HepG2 (cell line): ENCODE measurements at regions not wholly inside any gene's neighbourhood (a gene's known extent, or its start where the extent isn't known, plus 50 kb on each side); places are given as distances from the start of the nearest gene placed in this dataset.

Experiments
- ATAC-seq: fragments of 200-7000 bp; cut with Tn5 transposase; 3 replicates; pipeline ENCODE4 v1.9.1; 2020; ENCODE audit warnings: mild to moderate bottlenecking, moderate library complexity
- BruUV-seq: library from RNA; stranded (reverse); fragments of 400-500 nt; replicated peaks from 2 replicates; lab custom pipeline; 2021; lab: Mats Ljungman, UMichigan
- CTCF ChIA-PET: fragments of 300-600 bp; formaldehyde crosslinking; extraction: SDS; loops from one replicate; lab custom pipeline; 2021; ENCODE audit warnings: low total read pairs, inconsistent platforms, low intra/inter-chr PET ratio; lab: Yijun Ruan, JAX
- POLR2A ChIA-PET: fragments of 350-600 bp; sonication (Branson Sonifier 250); formaldehyde crosslinking; loops from one replicate; lab custom pipeline; 2020; ENCODE audit warnings: antibody characterized with exemption, inconsistent platforms; lab: Yijun Ruan, JAX
- DNase-seq: peaks from one replicate; pipeline ENCODE4 v3.0.0-alpha.2; 2015; ENCODE audit warnings: low spot score
- FAIRE-seq: peaks from 3 replicates; lab custom pipeline; 2011; peaks lifted over from hg19 to GRCh38; lab: Jason Lieb, UNC
- H2AFZ ChIP-seq: one replicate; pipeline ENCODE4 v1.6.1; 2011; ENCODE audit warnings: low read length, inconsistent platforms
- H3K27ac ChIP-seq: fragments of 300-600 bp; 3 replicates; pipeline ENCODE4 v1.8.0; 2011; ENCODE audit warnings: mixed run types, mild to moderate bottlenecking, mixed read lengths, low read length, inconsistent platforms; ENCODE audit not compliant: insufficient read depth; ENCODE audit errors: extremely low read length
- H3K27me3 ChIP-seq, 2 experiments: fragments of 200-600 bp in 1 of 2; 2 replicates in 1 of 2; 3 replicates in 1 of 2; pipeline versions ENCODE4 v1.6.0 to v1.8.0; 2011; ENCODE audit warnings: low read length in 2 of 2, mild to moderate bottlenecking in 2 of 2, moderate library complexity in 2 of 2, inconsistent platforms in 1 of 2; ENCODE audit not compliant: insufficient read depth in 2 of 2, control insufficient read depth in 1 of 2
- H3K36me3 ChIP-seq, 2 experiments: fragments of 200-600 bp in 1 of 2; replicated peaks in 1 of 2; 2 replicates in 1 of 2; 3 replicates in 1 of 2; pipeline versions ENCODE4 v1.5.1 to v1.8.0; 2011; ENCODE audit warnings: low read length in 2 of 2, inconsistent platforms in 1 of 2; ENCODE audit not compliant: insufficient read depth in 2 of 2, control insufficient read depth in 1 of 2
- H3K4me1 ChIP-seq: 2 replicates; pipeline ENCODE4 v1.5.1; 2012; ENCODE audit warnings: low read length, inconsistent platforms; ENCODE audit not compliant: insufficient read depth
- H3K4me2 ChIP-seq: 2 replicates; pipeline ENCODE4 v1.6.0; 2011; ENCODE audit warnings: low read depth, low read length, inconsistent platforms
- H3K4me3 ChIP-seq, 3 experiments: fragments of 200-600 bp in 1 of 3; sonication (generic), shearing (Covaris generic) in 1 of 3; replicated peaks in 1 of 3; 2 replicates each; pipeline ENCODE4 v1.5.1; 2011 to 2016; ENCODE audit warnings: low read length in 3 of 3, inconsistent platforms in 2 of 3, low read depth in 2 of 3, mild to moderate bottlenecking in 2 of 3, control low read depth in 1 of 3, mixed read lengths in 1 of 3; ENCODE audit not compliant: insufficient read depth in 1 of 3
- H3K79me2 ChIP-seq: one replicate; pipeline ENCODE4 v1.6.1; 2011; ENCODE audit warnings: low read length, inconsistent platforms; ENCODE audit not compliant: insufficient read depth
- H3K9ac ChIP-seq: 2 replicates; pipeline ENCODE4 v1.6.0; 2011; ENCODE audit warnings: mild to moderate bottlenecking, low read depth, low read length, inconsistent platforms; ENCODE audit not compliant: insufficient read depth
- H3K9me3 ChIP-seq: 2 replicates; pipeline ENCODE4 v1.5.1; 2012; ENCODE audit warnings: mild to moderate bottlenecking, low read length
- H4K20me1 ChIP-seq: 2 replicates; pipeline ENCODE4 v1.6.0; 2011; ENCODE audit warnings: inconsistent platforms, mild to moderate bottlenecking, low read length, moderate library complexity; ENCODE audit not compliant: insufficient read depth
- HHEX ChIP-seq: IDR thresholded peaks from 2 replicates; pipeline ENCODE4 v1.6.1; 2016; ENCODE audit warnings: control low read depth
- HNRNPK ChIP-seq: fragments of 200-400 bp; formaldehyde crosslinking; IDR thresholded peaks from 2 replicates; pipeline ENCODE4 v1.6.1; 2018; ENCODE audit warnings: low read length, low read depth, moderate library complexity, mild to moderate bottlenecking; ENCODE audit not compliant: poor library complexity, severe bottlenecking
- HNRNPUL1 ChIP-seq: fragments of 200-400 bp; formaldehyde crosslinking; IDR thresholded peaks from 2 replicates; pipeline ENCODE4 v1.6.1; 2017; ENCODE audit warnings: low read depth, mild to moderate bottlenecking, low read length, moderate library complexity
- KDM6A ChIP-seq: IDR thresholded peaks from 2 replicates; pipeline ENCODE4 v1.6.1; 2016; ENCODE audit warnings: low read depth
- NFAT5 ChIP-seq: sonication (generic); formaldehyde crosslinking; IDR thresholded peaks from 2 replicates; pipeline ENCODE4 v1.4.0; 2020; ENCODE audit warnings: missing genetic modification reagents
- PTBP1 ChIP-seq: fragments of 200-400 bp; formaldehyde crosslinking; IDR thresholded peaks from 2 replicates; pipeline ENCODE4 v1.6.1; 2018; ENCODE audit warnings: low read length, low read depth; ENCODE audit not compliant: poor library complexity, severe bottlenecking
- SSRP1 ChIP-seq: IDR thresholded peaks from 2 replicates; pipeline ENCODE4 v1.6.1; 2016; ENCODE audit warnings: control low read depth
- STAG1 ChIP-seq: sonication (generic); formaldehyde crosslinking; IDR thresholded peaks from 2 replicates; pipeline ENCODE4 v1.4.0; 2020; ENCODE audit warnings: missing genetic modification reagents
- TP53 ChIP-seq: sonication (generic); formaldehyde crosslinking; conservative IDR thresholded peaks from 2 replicates; pipeline ENCODE4 v1.4.0; 2020; ENCODE audit warnings: missing genetic modification reagents
- ZBTB2 ChIP-seq: sonication (generic); formaldehyde crosslinking; IDR thresholded peaks from 2 replicates; pipeline ENCODE4 v1.8.0; 2022; ENCODE audit warnings: low read depth, missing genetic modification reagents
- ZNF512B ChIP-seq: sonication (generic); formaldehyde crosslinking; IDR thresholded peaks from 2 replicates; pipeline ENCODE4 v1.5.1; 2020; ENCODE audit warnings: missing genetic modification reagents, mild to moderate bottlenecking, borderline replicate concordance
- ZNF557 ChIP-seq: sonication (generic); formaldehyde crosslinking; IDR thresholded peaks from 2 replicates; pipeline ENCODE4 v1.4.0; 2020; ENCODE audit warnings: missing genetic modification reagents
- ZNF619 ChIP-seq: sonication (generic); formaldehyde crosslinking; IDR thresholded peaks from 2 replicates; pipeline ENCODE4 v1.4.0; 2020; ENCODE audit warnings: mild to moderate bottlenecking, missing genetic modification reagents
- ZNF720 ChIP-seq: sonication (generic); formaldehyde crosslinking; IDR thresholded peaks from 2 replicates; pipeline ENCODE4 v1.4.0; 2020; ENCODE audit warnings: missing genetic modification reagents
- ZNF780A ChIP-seq: sonication (generic); formaldehyde crosslinking; IDR thresholded peaks from 2 replicates; pipeline ENCODE4 v1.8.0; 2022; ENCODE audit warnings: mild to moderate bottlenecking, missing genetic modification reagents, moderate library complexity
- ZNF788 ChIP-seq: sonication (generic); formaldehyde crosslinking; IDR thresholded peaks from 2 replicates; pipeline ENCODE4 v1.5.0; 2020; ENCODE audit warnings: mild to moderate bottlenecking, missing genetic modification reagents, borderline replicate concordance
- ZNF83 ChIP-seq: sonication (generic); formaldehyde crosslinking; IDR thresholded peaks from 2 replicates; pipeline ENCODE4 v1.4.0; 2020; ENCODE audit warnings: missing genetic modification reagents, mild to moderate bottlenecking, borderline replicate concordance
- WGBS: methylation state at CpG from one replicate; pipeline ENCODE4 v1.1.6; 2017; ENCODE audit warnings: low lambda C conversion rate; 5-methylcytosine and 5-hydroxymethylcytosine counted together
- in situ Hi-C: cut with HindIII; loops from 2 replicates; pipeline ENCODE4 v1.10.0; 2017; ENCODE audit warnings: low pct_unique_long_range_greater_than_20kb; ENCODE audit not compliant: extremely low pct_ligation_motif_present
- intact Hi-C: fragments of 100-400 bp; cut with micrococcal nuclease; formaldehyde crosslinking; loops from one replicate; pipeline ENCODE4 v1.10.0; 2022; ENCODE audit not compliant: unreplicated experiment

DNA sequence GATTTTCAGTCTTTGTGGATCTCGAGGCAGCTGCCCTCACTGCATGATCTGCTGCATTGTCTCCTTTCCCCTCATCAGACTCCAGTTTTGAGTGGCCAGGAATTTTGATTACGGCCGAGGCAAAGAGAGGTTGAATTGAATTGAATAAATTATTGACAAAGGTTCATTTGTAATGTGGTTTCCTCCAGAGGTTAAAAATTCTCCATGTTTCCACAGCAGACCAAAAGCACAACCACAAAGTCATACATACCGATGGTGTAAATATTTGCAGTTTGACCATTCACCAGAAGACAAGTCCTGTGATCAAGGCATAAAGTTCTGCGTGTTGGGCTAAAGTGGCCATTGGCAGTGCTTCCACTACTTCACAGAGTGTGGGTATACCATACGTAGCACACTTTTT is 343.8 kb upstream of the MYT1L start:
- Histone ChIP-seq H3K9me3 (no peaks in the 10 kb centered on the region), H3K9ac (no peak overlapping the region), H3K36me3 (no peaks in the 10 kb centered on the region), H2AFZ (no peak overlapping the region), H3K4me3 (no peak overlapping the region), H3K4me2 (no peak overlapping the region), H4K20me1 (no peaks in the 10 kb centered on the region), H3K4me1 (no peaks in the 10 kb centered on the region), H3K27ac (no peak overlapping the region), H3K79me2 (no peaks in the 10 kb centered on the region), H3K27me3 (peaks cover 4 to 48% of the 10 kb centered on the region in 2 experiments; a peak in 4 of 5 replicates)
- no TSS peak for BruUV-seq
- no peak for TF ChIP-seq PTBP1
- no peak for TF ChIP-seq ZNF512B (CRISPR knock-in tag)
- no peak for TF ChIP-seq TP53 (CRISPR knock-in tag)
- no peak for TF ChIP-seq STAG1 (CRISPR knock-in tag)
- no peak for TF ChIP-seq SSRP1
- TF ChIP-seq HNRNPUL1: no peak
- TF ChIP-seq ZBTB2 (CRISPR knock-in tag): no peak
- TF ChIP-seq KDM6A: no peak
- TF ChIP-seq ZNF720 (CRISPR knock-in tag): no peak
- TF ChIP-seq ZNF83 (CRISPR knock-in tag): no peak
- no peak for TF ChIP-seq ZNF788 (CRISPR knock-in tag)
- TF ChIP-seq HNRNPK: no peak
- no peak for TF ChIP-seq NFAT5 (CRISPR knock-in tag)
- no peak for TF ChIP-seq ZNF619 (CRISPR knock-in tag)
- TF ChIP-seq HHEX (CRISPR knock-in tag): no peak
- no peak for TF ChIP-seq ZNF557
- no peak for TF ChIP-seq ZNF780A
- ATAC-seq (no peak; the same call in 2 of the 3 replicates), DNase-seq (no peak), FAIRE-seq (no peak)
- ChIA-PET POLR2A (no interaction called here), CTCF (no interaction called here)
- WGBS: 5% methylated on average over 6 of the region's 6 CpGs
- intact Hi-C loops: no loop called here
- in situ Hi-C loops: no loop called here
